ENCODE measurements at regions not wholly inside any gene's neighbourhood (a gene's known extent, or its start where the extent isn't known, plus 50 kb on each side); places are given as distances from the start of the nearest gene placed in this dataset.

DNA sequence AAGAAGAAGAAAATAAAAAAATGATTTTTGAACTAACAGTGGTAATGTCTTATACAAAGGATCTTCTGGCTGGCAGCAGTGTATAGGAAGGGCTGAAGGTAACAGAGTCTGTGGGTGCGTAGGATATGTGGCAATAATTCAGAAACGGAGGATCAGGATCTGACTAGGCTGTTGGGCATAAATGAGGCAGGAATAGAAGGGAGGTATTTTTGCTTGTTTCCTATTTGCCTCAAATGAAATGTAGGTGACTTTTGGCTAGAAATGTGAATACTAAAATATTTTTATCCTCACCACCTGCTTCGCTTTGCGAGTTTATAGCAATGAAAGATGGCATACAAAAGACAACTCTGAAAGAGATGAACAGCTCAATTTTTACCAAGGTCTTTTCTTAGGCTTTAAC, 1086.1 kb upstream of the CELF4 start:
- TF ChIP-seq POLR2A (IDR thresholded peaks at IDR 0.05): no peak
- TF ChIP-seq CTCF (IDR thresholded peaks at IDR 0.05): no peak
- no peak for TF ChIP-seq POLR2AphosphoS5 (IDR thresholded peaks at IDR 0.05)
- no peak for TF ChIP-seq EP300 (IDR thresholded peaks at IDR 0.05; ENCODE audit: low read depth)
